Loucy (cell line): ENCODE measurements at regions not wholly inside any gene's neighbourhood (a gene's known extent, or its start where the extent isn't known, plus 50 kb on each side); places are given as distances from the start of the nearest gene placed in this dataset.

Source experiments
- EZH2phosphoT487 ChIP-seq: fragments of 200-600 bp; IDR thresholded peaks from 2 replicates; pipeline ENCODE4 v1.6.1; 2018; ENCODE audit warnings: antibody characterized with exemption, mild to moderate bottlenecking, moderate library complexity, borderline replicate concordance
- TF ChIP-seq, protein P1 (sequence below): fragments of 200-600 bp; sonication (generic); conservative IDR thresholded peaks from 2 replicates; pipeline ENCODE4 v1.5.1; 2014; ENCODE audit warnings: mild to moderate bottlenecking, antibody characterized with exemption, low read length

DNA sequence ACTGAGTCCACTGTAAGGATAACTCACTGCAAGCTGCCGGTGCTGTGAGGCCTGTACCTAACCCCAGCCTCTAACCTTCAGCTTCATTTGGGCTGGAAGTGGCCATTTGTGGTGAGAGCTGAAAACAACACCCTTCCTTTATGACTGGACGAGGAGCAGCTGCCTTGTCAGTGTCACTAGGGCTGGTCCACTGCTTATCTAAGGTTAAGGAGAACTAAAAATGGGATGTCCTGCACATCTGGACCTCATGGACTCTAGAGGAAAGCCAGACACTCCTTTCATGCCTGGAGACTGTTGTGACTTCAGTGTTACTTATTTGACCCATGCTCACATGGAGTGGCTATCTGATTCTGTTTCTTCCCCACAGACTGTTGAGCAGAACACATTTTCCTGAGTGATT lies 139.9 kb downstream of the ZNF518B start:
- TF ChIP-seq, protein P1, sequence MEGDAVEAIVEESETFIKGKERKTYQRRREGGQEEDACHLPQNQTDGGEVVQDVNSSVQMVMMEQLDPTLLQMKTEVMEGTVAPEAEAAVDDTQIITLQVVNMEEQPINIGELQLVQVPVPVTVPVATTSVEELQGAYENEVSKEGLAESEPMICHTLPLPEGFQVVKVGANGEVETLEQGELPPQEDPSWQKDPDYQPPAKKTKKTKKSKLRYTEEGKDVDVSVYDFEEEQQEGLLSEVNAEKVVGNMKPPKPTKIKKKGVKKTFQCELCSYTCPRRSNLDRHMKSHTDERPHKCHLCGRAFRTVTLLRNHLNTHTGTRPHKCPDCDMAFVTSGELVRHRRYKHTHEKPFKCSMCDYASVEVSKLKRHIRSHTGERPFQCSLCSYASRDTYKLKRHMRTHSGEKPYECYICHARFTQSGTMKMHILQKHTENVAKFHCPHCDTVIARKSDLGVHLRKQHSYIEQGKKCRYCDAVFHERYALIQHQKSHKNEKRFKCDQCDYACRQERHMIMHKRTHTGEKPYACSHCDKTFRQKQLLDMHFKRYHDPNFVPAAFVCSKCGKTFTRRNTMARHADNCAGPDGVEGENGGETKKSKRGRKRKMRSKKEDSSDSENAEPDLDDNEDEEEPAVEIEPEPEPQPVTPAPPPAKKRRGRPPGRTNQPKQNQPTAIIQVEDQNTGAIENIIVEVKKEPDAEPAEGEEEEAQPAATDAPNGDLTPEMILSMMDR = no peak
- no peak for TF ChIP-seq EZH2phosphoT487
